ENCODE measurements at regions not wholly inside any gene's neighbourhood (a gene's known extent, or its start where the extent isn't known, plus 50 kb on each side); places are given as distances from the start of the nearest gene placed in this dataset.
"Not testable (repeated sequence)": the region's sequence is repeated elsewhere in the genome, so short reads cannot be mapped to it uniquely, and the experiment has no call there.

GRCh38 chr1:831522-831921, 92.2 kb upstream of the SAMD11 start:
- Mint-ChIP-seq H3K27ac (no peak overlapping the region), H3K4me1 (peaks cover 15% of the 10 kb centered on the region), H3K4me3 (no peak overlapping the region), H3K27me3 (no peaks in the 10 kb centered on the region), H3K36me3 (peaks cover 47% of the 10 kb centered on the region), H3K9me3 (no peaks in the 10 kb centered on the region)
- no peak for ATAC-seq

GRCh38 chr1:832136-832535, 91.6 kb upstream of the SAMD11 start:
- peaks cover 53% of the 10 kb centered on the region for H3K36me3 Mint-ChIP-seq
- no peak for ATAC-seq
- no peaks in the 10 kb centered on the region for H3K9me3 Mint-ChIP-seq
- peaks cover 10% of the 10 kb centered on the region for H3K4me1 Mint-ChIP-seq
- H3K4me3 Mint-ChIP-seq = no peak overlapping the region
- no peaks in the 10 kb centered on the region for H3K27me3 Mint-ChIP-seq
- H3K27ac Mint-ChIP-seq = no peak overlapping the region

- not testable (repeated sequence) for H3K9me3 Mint-ChIP-seq, H3K27me3 Mint-ChIP-seq, H3K4me3 Mint-ChIP-seq, ATAC-seq, H3K27ac Mint-ChIP-seq
- H3K36me3 Mint-ChIP-seq = peaks cover 64% of the 10 kb centered on the region
- peaks cover 10% of the 10 kb centered on the region for H3K4me1 Mint-ChIP-seq
Observed at GRCh38 chr1:833226-833625, 90.5 kb upstream of the SAMD11 start.

- not testable (repeated sequence) for H3K27me3 Mint-ChIP-seq, H3K4me3 Mint-ChIP-seq, H3K4me1 Mint-ChIP-seq, H3K27ac Mint-ChIP-seq, ATAC-seq, H3K9me3 Mint-ChIP-seq
- H3K36me3 Mint-ChIP-seq = peaks cover 68% of the 10 kb centered on the region
Observed at GRCh38 chr1:835509-835908, 88.2 kb upstream of the SAMD11 start.

GRCh38 chr1:837601-838000, 86.1 kb upstream of the SAMD11 start:
- H3K4me3 Mint-ChIP-seq, ATAC-seq, H3K9me3 Mint-ChIP-seq, H3K27ac Mint-ChIP-seq, H3K27me3 Mint-ChIP-seq, H3K4me1 Mint-ChIP-seq: not testable (repeated sequence)
- H3K36me3 Mint-ChIP-seq = peaks cover 58% of the 10 kb centered on the region

GRCh38 chr1:838291-838690, 85.4 kb upstream of the SAMD11 start:
- H3K4me3 Mint-ChIP-seq, H3K27me3 Mint-ChIP-seq, H3K9me3 Mint-ChIP-seq, H3K4me1 Mint-ChIP-seq, ATAC-seq, H3K27ac Mint-ChIP-seq: not testable (repeated sequence)
- H3K36me3 Mint-ChIP-seq = peaks cover 62% of the 10 kb centered on the region

GRCh38 chr1:840592-840991, 83.1 kb upstream of the SAMD11 start:
- ATAC-seq, H3K4me3 Mint-ChIP-seq, H3K27ac Mint-ChIP-seq, H3K9me3 Mint-ChIP-seq, H3K27me3 Mint-ChIP-seq, H3K4me1 Mint-ChIP-seq: not testable (repeated sequence)
- H3K36me3 Mint-ChIP-seq = peaks cover 43% of the 10 kb centered on the region

GRCh38 chr1:841671-842425, 81.9 kb upstream of the SAMD11 start:
- H3K27ac Mint-ChIP-seq, H3K4me1 Mint-ChIP-seq, H3K27me3 Mint-ChIP-seq, ATAC-seq, H3K4me3 Mint-ChIP-seq, H3K9me3 Mint-ChIP-seq: not testable (repeated sequence)
- peaks cover 37% of the 10 kb centered on the region for H3K36me3 Mint-ChIP-seq

GRCh38 chr1:842799-843198, 80.9 kb upstream of the SAMD11 start:
- not testable (repeated sequence) for H3K4me3 Mint-ChIP-seq

GRCh38 chr1:843946-844345, 79.8 kb upstream of the SAMD11 start:
- Mint-ChIP-seq H3K36me3 (peaks cover 22% of the 10 kb centered on the region), H3K27ac (peak overlapping the region; percentile 10)
- H3K4me1 Mint-ChIP-seq, ATAC-seq, H3K27me3 Mint-ChIP-seq, H3K4me3 Mint-ChIP-seq, H3K9me3 Mint-ChIP-seq: not testable (repeated sequence)

More at GRCh38 chr1:842799-843198, 80.9 kb upstream of the SAMD11 start:
- peaks cover 29% of the 10 kb centered on the region for H3K36me3 Mint-ChIP-seq
- H3K27ac Mint-ChIP-seq, ATAC-seq, H3K27me3 Mint-ChIP-seq, H3K4me1 Mint-ChIP-seq, H3K9me3 Mint-ChIP-seq: not testable (repeated sequence)

GRCh38 chr1:844472-845026, 79.2 kb upstream of the SAMD11 start:
- peaks cover 16% of the 10 kb centered on the region for H3K36me3 Mint-ChIP-seq
- H3K27me3 Mint-ChIP-seq = no peaks in the 10 kb centered on the region
- no peaks in the 10 kb centered on the region for H3K9me3 Mint-ChIP-seq
- peak overlapping the region; percentile 10 for H3K27ac Mint-ChIP-seq
- H3K4me3 Mint-ChIP-seq = no peak overlapping the region
- no peaks in the 10 kb centered on the region for H3K4me1 Mint-ChIP-seq
- ATAC-seq = no peak

- H3K27ac Mint-ChIP-seq, H3K27me3 Mint-ChIP-seq, H3K4me3 Mint-ChIP-seq, H3K4me1 Mint-ChIP-seq, ATAC-seq, H3K9me3 Mint-ChIP-seq: not testable (repeated sequence)
- peaks cover 14% of the 10 kb centered on the region for H3K36me3 Mint-ChIP-seq
Observed at GRCh38 chr1:845641-846040, 78.1 kb upstream of the SAMD11 start.

GRCh38 chr1:849873-850272, 73.8 kb upstream of the SAMD11 start:
- H3K36me3 Mint-ChIP-seq = peaks cover 18% of the 10 kb centered on the region
- not testable (repeated sequence) for H3K4me3 Mint-ChIP-seq, H3K4me1 Mint-ChIP-seq, H3K27ac Mint-ChIP-seq, ATAC-seq, H3K27me3 Mint-ChIP-seq, H3K9me3 Mint-ChIP-seq

GRCh38 chr1:850318-850717, 73.4 kb upstream of the SAMD11 start:
- not testable (repeated sequence) for H3K9me3 Mint-ChIP-seq, ATAC-seq, H3K4me3 Mint-ChIP-seq, H3K27me3 Mint-ChIP-seq, H3K27ac Mint-ChIP-seq, H3K4me1 Mint-ChIP-seq
- H3K36me3 Mint-ChIP-seq = peaks cover 18% of the 10 kb centered on the region

GRCh38 chr1:851398-851797, 72.3 kb upstream of the SAMD11 start:
- H3K27ac Mint-ChIP-seq, H3K27me3 Mint-ChIP-seq, H3K4me3 Mint-ChIP-seq, H3K9me3 Mint-ChIP-seq, ATAC-seq, H3K4me1 Mint-ChIP-seq: not testable (repeated sequence)
- peaks cover 18% of the 10 kb centered on the region for H3K36me3 Mint-ChIP-seq

GRCh38 chr1:851841-852240, 71.9 kb upstream of the SAMD11 start:
- not testable (repeated sequence) for ATAC-seq, H3K9me3 Mint-ChIP-seq, H3K27ac Mint-ChIP-seq, H3K4me1 Mint-ChIP-seq, H3K27me3 Mint-ChIP-seq, H3K4me3 Mint-ChIP-seq
- H3K36me3 Mint-ChIP-seq = peaks cover 18% of the 10 kb centered on the region

Data from stimulated activated memory B cell treated with anti-CD40 and anti-IgM and Interleukin-4, amounts not matched to agents 10 μg/mL and 1 μg/mL and 100 μg/mL, for 72 hours (primary cell).